Duodenal mucosa (tissue), 2 donors: ENCODE measurements at regions not wholly inside any gene's neighbourhood (a gene's known extent, or its start where the extent isn't known, plus 50 kb on each side); places are given as distances from the start of the nearest gene placed in this dataset.
"Not testable (repeated sequence)": the region's sequence is repeated elsewhere in the genome, so short reads cannot be mapped to it uniquely, and the experiment has no call there.

Source experiments
- H3K27ac ChIP-seq: one replicate; pipeline ENCODE4 v1.7.0; 2013; ENCODE audit warnings: low read depth, low read length
- H3K27me3 ChIP-seq, 2 donors: one replicate each; pipeline ENCODE4 v1.7.0; 2013; ENCODE audit warnings: low read length in 2 of 2, control low read depth in 1 of 2; ENCODE audit not compliant: insufficient read depth in 2 of 2, control insufficient read depth in 1 of 2
- H3K36me3 ChIP-seq, 2 donors: one replicate each; pipeline ENCODE4 v1.7.0; 2013; ENCODE audit warnings: low read length in 2 of 2, control low read depth in 1 of 2; ENCODE audit not compliant: insufficient read depth in 2 of 2, control insufficient read depth in 1 of 2
- H3K4me1 ChIP-seq, 2 donors: one replicate each; pipeline ENCODE4 v1.7.0; 2013; ENCODE audit warnings: low read length in 2 of 2, control low read depth in 1 of 2; ENCODE audit not compliant: insufficient read depth in 2 of 2, control insufficient read depth in 1 of 2
- H3K4me3 ChIP-seq, 2 donors: one replicate each; pipeline ENCODE4 v1.7.0; 2013; ENCODE audit warnings: low read length in 2 of 2, low read depth in 1 of 2
- H3K9ac ChIP-seq, 2 donors: one replicate each; pipeline ENCODE4 v1.7.0; 2013; ENCODE audit warnings: low read length in 2 of 2, low read depth in 1 of 2
- H3K9me3 ChIP-seq, 2 donors: one replicate each; pipeline ENCODE4 v1.7.0; 2013; ENCODE audit warnings: low read length in 2 of 2, control low read depth in 1 of 2; ENCODE audit not compliant: control insufficient read depth in 1 of 2

DNA sequence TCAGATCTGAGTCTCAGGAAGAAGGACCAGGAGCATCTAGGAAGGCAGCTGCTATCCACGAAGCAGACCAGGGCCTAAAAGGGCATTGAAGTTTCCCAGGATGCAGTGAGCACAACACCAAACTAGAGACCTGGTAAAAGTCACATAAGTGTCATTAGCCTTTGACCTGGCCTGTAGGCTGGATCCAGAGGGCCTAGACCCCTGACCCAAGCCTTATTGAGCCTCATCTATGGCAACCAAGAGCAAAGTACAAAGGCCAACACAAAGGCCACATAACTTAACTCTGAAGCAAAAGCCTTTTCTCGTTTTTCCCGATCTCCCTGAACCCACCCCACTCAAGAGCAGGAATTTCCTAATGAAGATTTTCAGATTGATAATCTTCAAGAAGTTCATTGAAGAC, 127.3 kb upstream of the SRD5A2 start:
- no peaks in the 10 kb centered on the region for H3K36me3 ChIP-seq
- no peak overlapping the region for H3K4me3 ChIP-seq
- H3K4me1 ChIP-seq, result no peaks in the 10 kb centered on the region
- H3K9ac ChIP-seq, result no peak overlapping the region
- H3K27ac ChIP-seq, result no peak overlapping the region
- H3K27me3 ChIP-seq, result no peaks in the 10 kb centered on the region
- H3K9me3 ChIP-seq, result no peaks in the 10 kb centered on the region

DNA sequence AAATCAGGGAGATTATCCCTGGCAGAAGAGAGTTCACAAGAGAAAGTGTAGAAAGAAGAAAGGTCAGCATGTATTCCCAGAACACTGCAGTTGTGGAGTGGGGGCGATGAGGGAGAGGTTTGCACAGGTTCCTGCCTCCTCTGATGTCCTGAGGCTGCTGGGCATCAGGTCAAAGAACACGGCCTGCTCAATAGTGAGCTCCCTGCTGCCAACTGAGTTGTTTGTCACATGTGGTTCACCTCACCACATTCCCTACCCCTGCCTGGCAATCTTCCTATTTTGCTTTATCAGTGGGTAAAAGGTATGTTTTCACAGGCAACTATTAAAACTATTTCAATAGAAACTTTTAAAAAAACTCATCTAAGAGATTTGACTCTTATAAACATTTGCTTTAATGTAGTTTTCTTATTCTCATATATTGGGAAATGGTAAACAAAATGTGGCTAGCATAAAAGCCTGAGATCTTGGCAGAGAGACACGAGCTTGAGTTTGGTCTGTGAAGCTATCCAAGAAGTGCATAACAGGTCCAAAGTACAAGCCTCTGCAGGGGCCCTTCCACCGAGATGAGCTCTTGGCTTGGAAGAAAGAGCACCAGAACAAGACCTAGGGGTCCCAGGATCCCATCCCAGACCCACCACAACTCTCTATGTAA, 123.9 kb upstream of the SRD5A2 start:
- Histone ChIP-seq H3K4me1 (no peaks in the 10 kb centered on the region), H3K9me3 (no peaks in the 10 kb centered on the region), H3K36me3 (no peaks in the 10 kb centered on the region), H3K4me3 (no peak overlapping the region), H3K9ac (no peak overlapping the region), H3K27me3 (no peaks in the 10 kb centered on the region), H3K27ac (no peak overlapping the region)

GRCh38 chr2:31703253-31703652, 122.5 kb upstream of the SRD5A2 start:
- no peaks in the 10 kb centered on the region for H3K4me1 ChIP-seq

DNA sequence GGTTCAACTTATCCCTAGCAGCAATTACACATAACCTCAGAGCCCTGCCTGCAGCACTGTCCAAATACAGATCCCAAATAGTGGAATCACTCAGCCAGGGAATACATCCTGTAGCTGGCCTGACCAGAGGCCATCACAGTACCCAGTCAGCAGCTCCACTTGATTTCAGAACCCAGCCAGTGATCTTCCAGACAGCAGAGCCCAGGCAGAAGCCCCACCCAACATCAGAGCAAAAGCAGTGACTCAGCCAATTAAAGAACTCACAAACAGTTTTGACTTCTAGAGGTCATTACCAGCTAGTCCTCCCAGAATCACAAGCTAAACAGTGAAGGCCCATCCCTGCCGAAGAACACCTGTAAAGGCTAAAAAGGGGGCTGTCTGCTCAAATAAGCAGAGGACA, 118.0 kb upstream of the SRD5A2 start:
- Histone ChIP-seq H3K27ac (no peak overlapping the region), H3K27me3 (no peaks in the 10 kb centered on the region), H3K9me3 (peaks cover 29 to 33% of the 10 kb centered on the region in 2 donors), H3K4me1 (no peaks in the 10 kb centered on the region), H3K4me3 (no peak overlapping the region), H3K36me3 (no peaks in the 10 kb centered on the region), H3K9ac (no peak overlapping the region)

More at GRCh38 chr2:31703253-31703652, 122.5 kb upstream of the SRD5A2 start:
- Histone ChIP-seq H3K27ac (no peak overlapping the region), H3K9ac (no peak overlapping the region), H3K4me3 (no peak overlapping the region), H3K9me3 (peaks cover 4 to 8% of the 10 kb centered on the region in 2 donors), H3K27me3 (no peaks in the 10 kb centered on the region), H3K36me3 (no peaks in the 10 kb centered on the region)

GRCh38 chr2:31696068-31696467, 115.3 kb upstream of the SRD5A2 start:
- H3K4me3 ChIP-seq, result no peak overlapping the region
- H3K9me3 ChIP-seq, result peaks cover 46 to 54% of the 10 kb centered on the region in 2 donors
- H3K36me3 ChIP-seq, result no peaks in the 10 kb centered on the region
- no peak overlapping the region for H3K27ac ChIP-seq
- H3K9ac ChIP-seq, result no peak overlapping the region
- H3K4me1 ChIP-seq, result no peaks in the 10 kb centered on the region
- H3K27me3 ChIP-seq, result no peaks in the 10 kb centered on the region

- H3K9me3 ChIP-seq, result peaks cover 52 to 56% of the 10 kb centered on the region in 2 donors
- H3K36me3 ChIP-seq, result no peaks in the 10 kb centered on the region
- H3K4me3 ChIP-seq, result no peak overlapping the region
- H3K4me1 ChIP-seq, result no peaks in the 10 kb centered on the region
- H3K27ac ChIP-seq, result no peak overlapping the region
- no peaks in the 10 kb centered on the region for H3K27me3 ChIP-seq
- H3K9ac ChIP-seq, result no peak overlapping the region
Measured at GRCh38 chr2:31694444-31694843, 113.7 kb upstream of the SRD5A2 start.

DNA sequence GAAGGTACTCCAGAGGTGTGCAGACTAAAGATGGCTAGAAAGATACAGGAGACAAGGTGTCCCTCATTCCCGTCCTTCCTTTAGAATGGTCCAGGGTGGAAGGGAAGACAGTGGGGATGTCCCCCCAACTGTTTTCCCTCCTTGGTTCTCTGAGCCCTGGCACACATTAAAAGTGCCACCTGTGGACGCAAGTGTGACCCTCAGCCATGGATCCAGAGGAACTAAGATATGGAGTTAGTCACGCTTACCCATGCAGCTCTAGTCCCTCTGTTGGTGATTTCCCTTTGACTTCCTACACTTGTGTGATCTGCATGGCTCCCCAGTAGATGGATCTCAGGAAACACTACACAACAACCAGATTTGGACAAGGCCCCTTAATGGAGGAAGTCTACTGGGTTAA, 113.1 kb upstream of the SRD5A2 start:
- Histone ChIP-seq H3K27ac (no peak overlapping the region), H3K36me3 (no peaks in the 10 kb centered on the region), H3K27me3 (no peaks in the 10 kb centered on the region), H3K4me3 (no peak overlapping the region), H3K9ac (no peak overlapping the region), H3K4me1 (no peaks in the 10 kb centered on the region), H3K9me3 (peaks cover 50 to 56% of the 10 kb centered on the region in 2 donors)

DNA sequence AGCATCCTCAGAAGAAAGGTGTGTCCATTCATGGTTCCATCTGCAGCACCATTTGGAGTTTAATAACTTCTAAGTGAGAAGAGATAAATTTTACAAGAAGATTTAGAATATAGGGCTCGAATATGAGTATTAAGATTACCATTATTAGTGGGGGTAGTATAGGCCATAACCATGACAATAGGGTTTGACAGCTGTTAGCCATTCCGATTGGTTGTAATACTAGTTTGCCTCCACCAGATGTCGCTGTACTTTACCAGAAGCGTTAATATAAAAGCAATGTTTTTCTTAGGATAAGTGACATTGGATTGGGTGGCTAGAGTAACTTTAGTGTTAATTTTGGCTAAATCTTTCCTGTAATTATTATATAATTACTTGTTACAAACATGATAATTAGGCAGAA, 107.5 kb upstream of the SRD5A2 start:
- Histone ChIP-seq H3K9me3 (peaks cover 29 to 31% of the 10 kb centered on the region in 2 donors), H3K4me3 (no peak overlapping the region), H3K9ac (no peak overlapping the region), H3K27ac (no peak overlapping the region), H3K27me3 (no peaks in the 10 kb centered on the region), H3K36me3 (no peaks in the 10 kb centered on the region), H3K4me1 (no peaks in the 10 kb centered on the region)

GRCh38 chr2:31683506-31683905, 102.8 kb upstream of the SRD5A2 start:
- H3K27ac ChIP-seq, H3K4me3 ChIP-seq: not testable (repeated sequence)
- peaks cover 11 to 13% of the 10 kb centered on the region in 2 donors for H3K9me3 ChIP-seq

GRCh38 chr2:31675485-31675901, 94.8 kb upstream of the SRD5A2 start:
- H3K9ac ChIP-seq, result no peak overlapping the region
- H3K4me1 ChIP-seq, result no peaks in the 10 kb centered on the region
- no peaks in the 10 kb centered on the region for H3K36me3 ChIP-seq
- peaks cover 0 to 2% of the 10 kb centered on the region in 2 donors for H3K9me3 ChIP-seq
- no peaks in the 10 kb centered on the region for H3K27me3 ChIP-seq
- no peak overlapping the region for H3K4me3 ChIP-seq
- H3K27ac ChIP-seq, result no peak overlapping the region

More at GRCh38 chr2:31683506-31683905, 102.8 kb upstream of the SRD5A2 start:
- H3K9ac ChIP-seq, H3K36me3 ChIP-seq, H3K4me1 ChIP-seq, H3K27me3 ChIP-seq: not testable (repeated sequence)
